ENCODE measurements at regions not wholly inside any gene's neighbourhood (a gene's known extent, or its start where the extent isn't known, plus 50 kb on each side); places are given as distances from the start of the nearest gene placed in this dataset.
"Not testable (repeated sequence)": the region's sequence is repeated elsewhere in the genome, so short reads cannot be mapped to it uniquely, and the experiment has no call there.

GRCh38 chr4:1566838-1567518 lies 117.1 kb downstream of the FAM53A start:
- H3K4me1 ChIP-seq (ENCODE audit: control insufficient read depth, insufficient read depth, low read length), result no peaks in the 10 kb centered on the region
- DNase-seq, result no peak
- 42% methylated on average over 12 of the region's 19 CpGs for WGBS (ENCODE audit: insufficient coverage)

DNA sequence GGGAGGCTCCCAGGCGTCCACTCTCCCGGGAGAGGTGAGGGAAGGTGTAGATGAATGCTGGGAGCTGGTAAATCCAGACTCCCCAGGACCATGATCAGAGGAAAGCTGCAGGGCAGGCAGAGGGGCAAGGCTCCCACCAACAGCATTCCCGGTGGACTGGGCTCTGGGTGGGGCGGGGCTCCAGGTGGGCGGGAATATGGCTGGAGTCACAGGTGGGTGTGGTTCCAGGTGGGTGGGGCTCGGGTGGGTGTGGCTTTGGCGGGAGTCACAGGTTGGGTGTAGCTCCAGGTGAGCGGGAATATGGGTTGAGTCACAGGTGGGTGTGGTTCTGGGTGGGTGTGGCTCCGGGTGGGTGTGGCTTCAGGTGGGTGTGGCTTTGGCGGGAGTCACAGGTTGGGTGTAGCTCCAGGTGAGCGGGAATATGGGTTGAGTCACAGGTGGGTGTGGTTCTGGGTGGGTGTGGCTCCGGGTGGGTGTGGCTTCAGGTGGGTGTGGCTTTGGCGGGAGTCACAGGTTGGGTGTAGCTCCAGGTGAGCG lies 117.7 kb downstream of the FAM53A start:
- not testable (repeated sequence) for H3K9me3 ChIP-seq (replicated peaks; ENCODE audit: control insufficient read depth, low read depth, low read length); H3K4me1 ChIP-seq (ENCODE audit: control insufficient read depth, insufficient read depth, low read length); DNase-seq; H3K36me3 ChIP-seq (ENCODE audit: control insufficient read depth, insufficient read depth, low read length); H3K4me3 ChIP-seq (ENCODE audit: low read length); H3K27ac ChIP-seq (ENCODE audit: low read length)
- H3K27me3 ChIP-seq (ENCODE audit: control insufficient read depth, insufficient read depth, low read length), result peaks cover 43% of the 10 kb centered on the region
- 20% methylated on average over 5 of the region's 14 CpGs for WGBS (ENCODE audit: insufficient coverage)

More at GRCh38 chr4:1566838-1567518, 117.1 kb downstream of the FAM53A start:
- no peak overlapping the region for H3K27ac ChIP-seq (ENCODE audit: low read length)
- no peaks in the 10 kb centered on the region for H3K36me3 ChIP-seq (ENCODE audit: control insufficient read depth, insufficient read depth, low read length)
- H3K27me3 ChIP-seq (ENCODE audit: control insufficient read depth, insufficient read depth, low read length), result peaks cover 42% of the 10 kb centered on the region
- no peaks in the 10 kb centered on the region for H3K9me3 ChIP-seq (replicated peaks; ENCODE audit: control insufficient read depth, low read depth, low read length)
- no peak overlapping the region for H3K4me3 ChIP-seq (ENCODE audit: low read length)

- no peaks in the 10 kb centered on the region for H3K4me1 ChIP-seq (ENCODE audit: control insufficient read depth, insufficient read depth, low read length)
- WGBS (ENCODE audit: insufficient coverage), result 62% methylated on average over 24 of the region's 29 CpGs
- no peaks in the 10 kb centered on the region for H3K36me3 ChIP-seq (ENCODE audit: control insufficient read depth, insufficient read depth, low read length)
- peaks cover 47% of the 10 kb centered on the region for H3K27me3 ChIP-seq (ENCODE audit: control insufficient read depth, insufficient read depth, low read length)
- no peaks in the 10 kb centered on the region for H3K9me3 ChIP-seq (replicated peaks; ENCODE audit: control insufficient read depth, low read depth, low read length)
- no peak overlapping the region for H3K4me3 ChIP-seq (ENCODE audit: low read length)
- DNase-seq, result no peak
- H3K27ac ChIP-seq (ENCODE audit: low read length), result no peak overlapping the region
Observed at GRCh38 chr4:1565598-1566295, 118.4 kb downstream of the FAM53A start.

DNA sequence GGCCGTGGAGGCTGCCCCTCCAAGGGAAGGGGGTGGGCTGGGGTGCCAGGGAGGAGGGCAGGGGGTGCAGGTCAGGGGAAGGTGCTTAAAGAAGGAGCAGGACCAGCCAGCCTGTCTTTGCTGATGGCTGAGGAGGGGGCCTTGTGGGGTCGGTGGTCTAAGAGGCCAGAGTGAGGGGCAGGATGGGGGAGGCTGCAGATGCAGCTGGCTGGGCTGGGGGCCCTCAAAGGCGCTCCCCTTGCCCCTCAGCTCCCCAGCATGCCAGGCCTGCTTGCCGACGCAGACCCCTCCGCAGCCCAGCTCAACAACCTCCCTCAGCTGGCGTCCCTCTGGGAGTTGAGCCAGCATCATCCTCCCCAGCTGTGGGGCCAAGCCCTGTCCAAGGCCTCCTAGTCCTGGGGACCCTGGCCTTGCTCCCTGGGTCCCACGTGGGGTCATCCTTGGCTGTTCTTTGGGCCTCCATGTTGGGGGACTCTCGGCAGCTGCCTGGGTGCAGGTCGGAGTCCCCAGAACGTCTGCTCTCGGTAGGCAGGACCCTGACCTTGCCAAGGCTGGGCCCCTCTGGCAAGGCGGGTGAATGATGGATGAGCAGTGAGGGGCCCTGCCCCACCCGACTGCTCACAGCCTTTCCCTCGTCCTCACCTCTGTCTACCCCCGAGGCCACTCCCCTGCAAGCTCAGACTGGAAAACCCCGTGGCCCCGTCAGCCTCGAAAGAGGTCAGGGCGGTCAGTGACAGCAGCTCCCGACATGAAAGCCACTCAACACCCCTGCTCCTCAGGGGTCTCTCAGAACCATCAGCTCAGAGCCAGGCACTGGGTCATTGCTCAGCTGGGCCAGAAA lies 119.4 kb downstream of the FAM53A start:
- Histone ChIP-seq H3K4me1 (ENCODE audit: control insufficient read depth, insufficient read depth, low read length) (no peaks in the 10 kb centered on the region), H3K27ac (ENCODE audit: low read length) (no peak overlapping the region), H3K9me3 (replicated peaks; ENCODE audit: control insufficient read depth, low read depth, low read length) (no peaks in the 10 kb centered on the region), H3K36me3 (ENCODE audit: control insufficient read depth, insufficient read depth, low read length) (no peaks in the 10 kb centered on the region), H3K4me3 (ENCODE audit: low read length) (no peak overlapping the region), H3K27me3 (ENCODE audit: control insufficient read depth, insufficient read depth, low read length) (peaks cover 51% of the 10 kb centered on the region)
- WGBS (ENCODE audit: insufficient coverage), result 33% methylated on average over 16 of the region's 21 CpGs
- DNase-seq, result no peak

DNA sequence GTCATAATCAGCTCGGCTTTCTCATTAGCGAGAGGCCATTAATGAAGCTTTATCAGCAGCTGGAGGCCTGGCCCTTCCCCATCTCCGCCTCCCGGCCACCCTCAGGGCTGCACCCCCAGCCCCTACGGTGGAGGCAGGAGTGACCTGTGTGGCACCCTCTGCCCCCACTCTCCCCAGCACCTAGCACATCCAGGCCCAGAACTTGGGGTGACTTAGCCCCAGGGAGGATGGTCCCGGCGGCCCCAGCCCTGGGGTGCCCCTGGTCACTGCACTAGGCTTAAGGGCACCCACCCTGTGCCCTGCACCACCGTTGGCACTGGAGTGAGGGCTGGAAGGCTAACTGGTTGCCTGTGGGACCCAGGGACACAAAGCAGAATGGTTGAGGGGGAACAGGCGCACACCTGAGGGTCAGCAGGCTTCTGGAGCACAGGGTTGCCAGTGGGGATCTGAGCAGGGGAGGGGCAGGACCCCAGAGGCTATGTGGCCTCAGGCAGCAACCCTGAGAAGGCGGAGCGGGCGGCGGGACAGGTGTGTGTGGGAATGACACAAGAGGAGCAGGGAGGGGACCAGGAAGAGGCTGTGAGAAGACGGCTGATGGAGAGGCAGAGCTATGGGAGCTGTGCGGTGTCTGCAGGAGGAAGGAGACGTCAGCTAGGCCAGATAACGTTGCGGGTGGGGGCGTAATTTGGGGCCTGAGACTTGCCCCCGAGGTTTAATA lies 120.2 kb downstream of the FAM53A start:
- H3K27me3 ChIP-seq (ENCODE audit: control insufficient read depth, insufficient read depth, low read length), result peaks cover 59% of the 10 kb centered on the region

DNA sequence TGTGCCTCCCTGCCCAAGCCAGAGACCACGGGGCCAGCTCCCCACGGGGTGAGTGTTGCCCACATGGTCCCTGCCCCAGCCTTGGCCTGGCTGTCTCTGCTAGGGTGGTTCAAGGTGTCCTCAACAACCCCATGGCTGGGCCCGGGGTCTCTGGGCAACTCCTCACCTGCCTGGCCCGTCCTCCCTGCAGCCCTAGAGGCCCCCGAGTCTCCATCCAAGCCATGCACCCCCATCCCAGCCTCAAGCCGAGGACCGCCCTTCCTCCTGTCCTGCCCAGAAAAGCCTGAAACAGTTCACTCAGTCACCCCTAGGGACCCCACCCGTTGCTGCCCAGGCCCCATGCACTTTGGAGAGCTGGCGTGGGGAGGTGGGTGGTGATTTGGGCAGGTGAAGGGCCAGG lies 120.9 kb downstream of the FAM53A start:
- H3K4me3 ChIP-seq (ENCODE audit: low read length), result no peak overlapping the region
- H3K9me3 ChIP-seq (replicated peaks; ENCODE audit: control insufficient read depth, low read depth, low read length), result no peaks in the 10 kb centered on the region
- H3K4me1 ChIP-seq (ENCODE audit: control insufficient read depth, insufficient read depth, low read length), result no peaks in the 10 kb centered on the region
- H3K36me3 ChIP-seq (ENCODE audit: control insufficient read depth, insufficient read depth, low read length), result no peaks in the 10 kb centered on the region
- no peak overlapping the region for H3K27ac ChIP-seq (ENCODE audit: low read length)
- peaks cover 62% of the 10 kb centered on the region for H3K27me3 ChIP-seq (ENCODE audit: control insufficient read depth, insufficient read depth, low read length)
- 65% methylated on average over 5 of the region's 9 CpGs for WGBS (ENCODE audit: insufficient coverage)
- no peak for DNase-seq

More for the DNA sequence above, 120.2 kb downstream of the FAM53A start:
- H3K27ac ChIP-seq (ENCODE audit: low read length), result no peak overlapping the region
- H3K36me3 ChIP-seq (ENCODE audit: control insufficient read depth, insufficient read depth, low read length), result no peaks in the 10 kb centered on the region
- H3K4me3 ChIP-seq (ENCODE audit: low read length), result no peak overlapping the region
- no peaks in the 10 kb centered on the region for H3K9me3 ChIP-seq (replicated peaks; ENCODE audit: control insufficient read depth, low read depth, low read length)
- H3K4me1 ChIP-seq (ENCODE audit: control insufficient read depth, insufficient read depth, low read length), result no peaks in the 10 kb centered on the region
- 60% methylated on average over 20 of the region's 20 CpGs for WGBS (ENCODE audit: insufficient coverage)
- no peak for DNase-seq

DNA sequence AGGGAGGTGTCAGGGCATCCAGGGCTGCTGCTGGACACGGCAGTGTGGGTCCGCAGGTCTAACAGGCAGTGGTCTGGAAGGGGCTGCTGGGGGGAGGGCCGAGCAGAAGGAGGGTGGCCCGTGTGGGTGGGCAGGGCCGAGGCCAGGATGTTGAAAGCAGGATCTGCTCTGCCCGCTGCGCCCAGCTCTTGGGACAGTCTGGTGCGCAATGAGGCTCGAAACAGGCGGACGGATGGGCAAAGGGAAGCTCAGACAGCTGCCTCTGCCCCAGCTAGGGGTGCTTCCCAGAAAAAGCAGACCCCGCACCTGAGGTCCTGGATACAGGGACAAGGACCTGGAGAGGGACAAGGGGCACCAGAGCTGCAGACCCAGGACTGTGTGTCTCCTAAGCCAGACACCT lies 121.3 kb downstream of the FAM53A start:
- Histone ChIP-seq H3K36me3 (ENCODE audit: control insufficient read depth, insufficient read depth, low read length) (no peaks in the 10 kb centered on the region), H3K27ac (ENCODE audit: low read length) (no peak overlapping the region), H3K4me1 (ENCODE audit: control insufficient read depth, insufficient read depth, low read length) (no peaks in the 10 kb centered on the region), H3K9me3 (replicated peaks; ENCODE audit: control insufficient read depth, low read depth, low read length) (no peaks in the 10 kb centered on the region), H3K27me3 (ENCODE audit: control insufficient read depth, insufficient read depth, low read length) (peaks cover 65% of the 10 kb centered on the region), H3K4me3 (ENCODE audit: low read length) (no peak overlapping the region)
- no peak for DNase-seq
- WGBS (ENCODE audit: insufficient coverage), result 77% methylated on average over 12 of the region's 12 CpGs

- H3K36me3 ChIP-seq (ENCODE audit: control insufficient read depth, insufficient read depth, low read length), result no peaks in the 10 kb centered on the region
- DNase-seq, result no peak
- no peak overlapping the region for H3K27ac ChIP-seq (ENCODE audit: low read length)
- WGBS (ENCODE audit: insufficient coverage), result 82% methylated on average over 15 of the region's 19 CpGs
- no peaks in the 10 kb centered on the region for H3K4me1 ChIP-seq (ENCODE audit: control insufficient read depth, insufficient read depth, low read length)
- H3K27me3 ChIP-seq (ENCODE audit: control insufficient read depth, insufficient read depth, low read length), result peaks cover 64% of the 10 kb centered on the region
- H3K9me3 ChIP-seq (replicated peaks; ENCODE audit: control insufficient read depth, low read depth, low read length), result no peaks in the 10 kb centered on the region
- H3K4me3 ChIP-seq (ENCODE audit: low read length), result no peak overlapping the region
Observed at GRCh38 chr4:1562371-1562770, 121.7 kb downstream of the FAM53A start.

GRCh38 chr4:1561286-1561990 lies 122.7 kb downstream of the FAM53A start:
- Histone ChIP-seq H3K27ac (ENCODE audit: low read length) (no peak overlapping the region), H3K27me3 (ENCODE audit: control insufficient read depth, insufficient read depth, low read length) (peaks cover 70% of the 10 kb centered on the region), H3K4me1 (ENCODE audit: control insufficient read depth, insufficient read depth, low read length) (no peaks in the 10 kb centered on the region), H3K4me3 (ENCODE audit: low read length) (no peak overlapping the region), H3K9me3 (replicated peaks; ENCODE audit: control insufficient read depth, low read depth, low read length) (no peaks in the 10 kb centered on the region), H3K36me3 (ENCODE audit: control insufficient read depth, insufficient read depth, low read length) (no peaks in the 10 kb centered on the region)
- 78% methylated on average over 14 of the region's 26 CpGs for WGBS (ENCODE audit: insufficient coverage)
- DNase-seq, result no peak
